Skin epidermis (tissue), 12 donors: ENCODE measurements at regions not wholly inside any gene's neighbourhood (a gene's known extent, or its start where the extent isn't known, plus 50 kb on each side); places are given as distances from the start of the nearest gene placed in this dataset.

Experiments used
- H3K27ac ChIP-seq, 21 experiments: fragments of 200-600 bp; sonication (generic) in 11 of 21; one replicate each; pipeline ENCODE4 v1.5.0; 2020; ENCODE audit warnings: mild to moderate bottlenecking in 3 of 21, inconsistent platforms in 2 of 21, moderate library complexity in 2 of 21
- H3K4me3 ChIP-seq, 7 experiments: fragments of 200-600 bp; sonication (generic) in 2 of 7; one replicate each; pipeline ENCODE4 v1.5.0; 2020; ENCODE audit warnings: inconsistent platforms in 2 of 7, mild to moderate bottlenecking in 2 of 7, moderate library complexity in 1 of 7

GRCh38 chr1:222373216-222373615 is 174.7 kb downstream of the HHIPL2 start:
- H3K27ac ChIP-seq = no peak overlapping the region
- H3K4me3 ChIP-seq = no peak overlapping the region

GRCh38 chr1:222372221-222372620 is 175.7 kb downstream of the HHIPL2 start:
- peak overlapping the region in 1 of 21 experiments; percentile 68 for H3K27ac ChIP-seq
- no peak overlapping the region for H3K4me3 ChIP-seq

GRCh38 chr1:222370913-222371675 is 176.8 kb downstream of the HHIPL2 start:
- Histone ChIP-seq H3K4me3 (no peak overlapping the region), H3K27ac (peak overlapping the region in 4 of 21 experiments; percentile 15 to 68 (median 53))

- Histone ChIP-seq H3K4me3 (no peak overlapping the region), H3K27ac (peak overlapping the region in 2 of 21 experiments; percentile 5 to 40)
Observed at GRCh38 chr1:222370081-222370912, 177.6 kb downstream of the HHIPL2 start.

GRCh38 chr1:222369148-222369547 is 178.8 kb downstream of the HHIPL2 start:
- Histone ChIP-seq H3K4me3 (no peak overlapping the region), H3K27ac (no peak overlapping the region)

DNA sequence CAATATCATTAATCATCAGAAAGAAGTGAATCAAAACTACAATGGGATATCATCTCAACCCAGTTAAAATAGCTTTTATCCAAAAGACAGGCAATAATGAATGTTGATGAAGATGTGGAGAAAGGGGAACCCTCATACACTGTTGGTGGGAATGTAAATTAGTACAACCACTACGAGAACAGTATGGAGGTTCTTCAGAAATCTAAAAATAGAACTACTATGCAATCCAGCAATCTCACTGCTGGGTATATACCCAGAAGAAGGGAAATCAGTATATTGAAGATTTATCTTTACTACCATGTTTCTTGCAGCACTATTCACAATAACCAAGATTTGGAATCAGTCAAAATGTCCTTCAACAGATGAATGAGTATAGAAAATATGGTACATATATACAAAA is 189.8 kb downstream of the HHIPL2 start:
- no peak overlapping the region for H3K27ac ChIP-seq
- H3K4me3 ChIP-seq = no peak overlapping the region

- Histone ChIP-seq H3K27ac (no peak overlapping the region), H3K4me3 (no peak overlapping the region)
Observed at GRCh38 chr1:222357252-222357651, 190.7 kb downstream of the HHIPL2 start.

GRCh38 chr1:222347627-222348026 is 200.3 kb downstream of the HHIPL2 start:
- no peak overlapping the region for H3K27ac ChIP-seq

DNA sequence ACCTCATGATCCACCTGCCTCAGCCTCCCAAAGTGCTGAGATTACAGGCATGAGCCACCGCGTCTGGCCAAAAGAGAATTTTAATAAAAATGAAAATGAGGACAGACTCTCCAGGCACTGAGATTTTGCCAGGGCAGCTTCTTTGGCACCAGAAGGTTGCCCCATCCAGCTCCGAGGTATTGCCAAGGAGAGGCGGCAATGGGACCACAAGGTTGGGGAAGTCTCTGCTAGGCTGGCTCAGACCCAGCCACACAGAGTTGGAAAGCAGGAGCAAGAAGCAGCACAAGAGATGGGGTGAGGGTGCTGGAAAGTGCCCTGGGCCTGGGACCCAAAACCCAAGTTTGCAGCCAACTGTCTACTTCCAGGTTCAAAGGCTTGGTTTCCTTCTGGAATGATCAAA is 200.9 kb downstream of the HHIPL2 start:
- Histone ChIP-seq H3K4me3 (no peak overlapping the region), H3K27ac (no peak overlapping the region)

More at GRCh38 chr1:222347627-222348026, 200.3 kb downstream of the HHIPL2 start:
- no peak overlapping the region for H3K4me3 ChIP-seq

GRCh38 chr1:222339376-222339947 is 208.4 kb downstream of the HHIPL2 start:
- Histone ChIP-seq H3K27ac (no peak overlapping the region), H3K4me3 (no peak overlapping the region)

DNA sequence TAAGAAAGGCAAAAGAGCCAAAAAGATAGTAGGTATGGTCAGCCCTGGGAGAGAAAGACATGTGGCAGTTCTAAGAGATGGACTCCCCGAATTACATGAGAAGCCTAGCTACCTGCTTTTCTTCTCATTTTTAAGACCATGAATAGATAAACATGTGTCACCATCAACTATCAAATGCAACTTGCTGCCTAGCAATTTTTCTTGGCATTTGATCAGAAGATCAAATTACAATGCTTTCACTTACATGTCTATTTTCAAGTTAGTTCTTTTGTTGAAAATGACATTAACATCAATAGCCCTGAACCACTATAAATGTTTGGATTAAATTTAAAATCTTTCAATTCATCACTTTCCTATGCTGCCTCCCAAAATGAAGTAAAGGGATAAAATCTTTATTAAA is 212.3 kb downstream of the HHIPL2 start:
- H3K4me3 ChIP-seq = no peak overlapping the region

GRCh38 chr1:222334026-222334680 is 213.8 kb downstream of the HHIPL2 start:
- no peak overlapping the region for H3K4me3 ChIP-seq
- H3K27ac ChIP-seq = no peak overlapping the region

More for the DNA sequence above, 212.3 kb downstream of the HHIPL2 start:
- H3K27ac ChIP-seq = no peak overlapping the region

DNA sequence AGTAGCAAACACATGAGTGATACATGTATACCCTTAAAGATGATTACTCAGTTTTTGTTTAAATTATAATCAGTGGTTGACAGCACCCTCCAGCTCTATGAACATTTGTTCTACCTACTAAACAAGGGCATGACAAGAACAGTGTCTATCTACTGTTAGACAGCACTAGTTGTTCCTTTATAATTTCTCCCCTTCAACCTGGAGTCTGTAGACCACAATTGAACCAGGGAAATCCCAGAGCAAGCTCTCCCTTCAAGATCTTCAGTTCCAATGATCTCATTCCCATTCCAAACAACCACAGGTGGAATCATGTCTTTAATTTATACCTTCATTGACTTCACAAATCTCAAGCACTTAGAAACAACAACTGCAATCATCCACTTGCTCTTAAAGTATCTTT is 216.1 kb downstream of the HHIPL2 start:
- Histone ChIP-seq H3K4me3 (no peak overlapping the region), H3K27ac (no peak overlapping the region)

DNA sequence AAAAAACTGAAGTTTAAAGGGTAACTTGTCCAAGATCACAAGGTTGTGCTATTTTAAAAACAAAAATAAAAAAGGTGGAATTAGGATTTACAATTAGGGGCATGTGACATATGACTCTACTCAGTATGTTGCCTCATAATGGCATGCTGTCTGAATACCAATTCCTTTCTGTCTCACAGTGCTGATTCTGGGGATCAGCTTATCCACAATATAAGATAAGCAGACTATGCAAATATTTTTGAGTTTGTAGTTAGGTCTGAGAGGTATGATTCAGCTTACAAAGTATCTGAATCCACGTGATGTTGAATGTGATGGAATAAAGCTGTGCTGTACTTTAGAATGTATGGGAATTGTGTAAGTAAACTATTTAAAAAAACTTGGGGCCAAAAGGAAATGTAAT is 216.6 kb downstream of the HHIPL2 start:
- Histone ChIP-seq H3K4me3 (no peak overlapping the region), H3K27ac (no peak overlapping the region)

DNA sequence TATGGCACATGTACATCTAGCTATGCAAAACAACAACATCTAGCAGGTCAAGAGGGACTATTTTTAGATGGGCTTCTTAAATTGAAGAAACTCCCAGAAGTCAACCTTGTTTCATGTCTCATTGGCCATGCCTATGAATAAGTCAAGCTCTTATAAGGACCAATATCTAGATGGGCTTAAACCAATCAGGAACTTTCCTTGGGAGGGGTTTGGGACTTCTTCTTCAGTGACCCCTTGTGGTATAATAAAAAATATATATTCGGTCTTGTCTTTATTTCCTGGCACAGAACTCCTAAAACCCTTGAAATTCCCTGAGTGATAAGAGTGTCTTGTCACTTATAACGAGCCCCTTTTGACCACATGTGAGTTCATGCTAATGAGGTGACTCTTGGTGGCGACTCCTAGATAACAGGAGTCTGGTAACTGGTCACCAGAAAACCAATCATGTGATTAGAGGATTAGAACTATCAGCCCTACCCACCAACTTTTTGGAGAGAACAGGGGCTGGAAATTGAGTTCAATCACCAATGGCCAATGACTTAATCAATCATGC is 218.3 kb downstream of the HHIPL2 start:
- no peak overlapping the region for H3K27ac ChIP-seq

DNA sequence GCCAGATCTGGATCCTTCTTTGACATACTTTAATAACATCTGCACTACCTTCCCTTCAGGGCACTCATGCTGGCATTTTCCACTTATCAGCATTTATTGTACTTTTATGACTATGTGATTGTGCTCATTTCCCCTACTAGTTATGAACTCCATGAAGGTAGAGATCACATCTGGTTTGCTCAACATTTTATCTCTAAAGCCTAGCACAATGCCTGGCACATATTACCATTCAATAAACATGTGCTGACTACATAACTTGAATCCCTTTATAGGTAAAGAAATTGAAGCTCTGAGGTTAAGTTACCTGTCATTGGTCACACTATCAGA is 221.2 kb downstream of the HHIPL2 start:
- Histone ChIP-seq H3K27ac (no peak overlapping the region), H3K4me3 (no peak overlapping the region)

More for the DNA sequence above, 218.3 kb downstream of the HHIPL2 start:
- H3K4me3 ChIP-seq = no peak overlapping the region

DNA sequence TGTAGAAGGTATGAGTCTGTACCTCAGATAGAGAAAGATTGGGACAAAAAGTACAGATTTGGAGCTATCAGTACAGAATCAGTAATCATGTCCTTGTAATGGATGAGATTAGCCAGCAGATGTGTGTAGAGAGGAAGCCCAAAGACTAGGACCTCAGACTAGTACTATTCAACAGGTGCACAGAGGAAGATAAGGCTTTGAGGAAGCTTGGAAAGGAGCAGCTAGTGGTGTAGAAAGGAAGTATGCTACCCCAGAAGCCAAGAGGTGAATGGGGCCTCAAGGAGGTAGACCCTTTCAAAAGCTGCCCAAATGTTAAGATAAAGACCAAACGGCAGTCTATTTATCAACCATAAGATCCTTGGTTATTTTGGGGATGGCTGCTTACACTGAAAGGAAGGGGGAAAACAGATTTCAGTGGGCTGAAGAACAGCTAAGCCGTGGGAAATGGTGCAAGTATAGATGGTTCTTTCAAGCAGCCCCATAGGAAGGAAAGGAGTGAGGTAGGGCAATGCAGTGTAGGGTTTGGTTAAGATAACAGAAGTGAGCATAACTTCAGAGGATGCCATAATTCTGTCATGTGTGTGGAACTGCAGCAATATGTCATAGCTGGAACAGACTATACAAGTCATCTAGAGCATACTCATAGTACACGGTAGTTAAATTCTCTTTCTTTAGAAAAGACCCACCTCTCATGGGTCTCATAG is 221.7 kb downstream of the HHIPL2 start:
- H3K27ac ChIP-seq = no peak overlapping the region
- no peak overlapping the region for H3K4me3 ChIP-seq

GRCh38 chr1:222325506-222325905 is 222.4 kb downstream of the HHIPL2 start:
- Histone ChIP-seq H3K27ac (no peak overlapping the region), H3K4me3 (no peak overlapping the region)

DNA sequence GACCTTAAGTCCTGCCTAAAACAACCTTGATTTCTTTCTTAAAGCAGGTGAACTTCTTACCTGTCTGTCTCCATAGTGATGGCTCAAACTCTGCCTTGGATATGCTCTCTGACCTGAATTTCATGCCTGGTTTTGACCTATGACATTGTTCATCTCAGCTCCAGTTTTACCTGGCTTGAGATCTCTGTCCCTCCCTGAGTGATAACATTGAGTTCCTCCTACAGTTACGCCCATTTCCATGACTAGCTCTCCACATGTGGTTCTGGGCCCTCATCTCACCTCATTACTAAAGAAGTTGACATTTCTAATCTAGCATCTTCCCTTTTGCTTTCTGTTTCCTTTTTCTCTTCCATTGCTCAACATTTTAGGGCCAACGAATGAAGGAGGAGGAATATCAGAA is 233.1 kb downstream of the HHIPL2 start:
- no peak overlapping the region for H3K27ac ChIP-seq

More for the DNA sequence above, 233.1 kb downstream of the HHIPL2 start:
- H3K4me3 ChIP-seq = no peak overlapping the region
